Spleen (tissue), 11 donors: ENCODE measurements at regions not wholly inside any gene's neighbourhood (a gene's known extent, or its start where the extent isn't known, plus 50 kb on each side); places are given as distances from the start of the nearest gene placed in this dataset.

Source experiments
- DNase-seq: peaks from one replicate; pipeline ENCODE4 v3.0.0-alpha.2; 2020
- H3K27ac ChIP-seq, 8 donors: fragments of 200-600 bp; sonication (generic) in 7 of 8; 1 replicate in 4 of 8; 2 replicates in 4 of 8; pipeline versions ENCODE4 v1.5.0 to v1.8.0; 2016 to 2021; ENCODE audit warnings: inconsistent platforms in 4 of 8, mild to moderate bottlenecking in 4 of 8, moderate library complexity in 1 of 8
- H3K27me3 ChIP-seq, 7 donors: fragments of 200-600 bp; sonication (generic) in 6 of 7; replicated peaks in 1 of 7; 1 replicate in 4 of 7; 2 replicates in 3 of 7; pipeline versions ENCODE4 v1.5.0 to v1.8.0; 2016 to 2021; ENCODE audit warnings: inconsistent platforms in 3 of 7, mild to moderate bottlenecking in 1 of 7
- H3K36me3 ChIP-seq, 6 donors: fragments of 200-600 bp; sonication (generic) in 5 of 6; 1 replicate in 4 of 6; 2 replicates in 2 of 6; pipeline versions ENCODE4 v1.5.0 to v1.8.0; 2016 to 2021; ENCODE audit warnings: inconsistent platforms in 2 of 6
- H3K4me1 ChIP-seq, 6 donors: fragments of 200-600 bp; sonication (generic) in 5 of 6; 1 replicate in 3 of 6; 2 replicates in 3 of 6; pipeline versions ENCODE4 v1.5.0 to v1.8.0; 2016 to 2021; ENCODE audit warnings: inconsistent platforms in 3 of 6
- H3K4me3 ChIP-seq, 8 donors: fragments of 200-600 bp; sonication (generic) in 7 of 8; 1 replicate in 4 of 8; 2 replicates in 4 of 8; pipeline versions ENCODE4 v1.5.0 to v1.8.0; 2016 to 2021; ENCODE audit warnings: inconsistent platforms in 4 of 8, mild to moderate bottlenecking in 4 of 8, moderate library complexity in 2 of 8
- H3K9me3 ChIP-seq, 8 donors: fragments of 200-600 bp; sonication (generic) in 7 of 8; 1 replicate in 4 of 8; 2 replicates in 4 of 8; pipeline versions ENCODE4 v1.5.0 to v1.8.0; 2016 to 2021; ENCODE audit warnings: inconsistent platforms in 4 of 8
- POLR2A ChIP-seq, 3 donors: fragments of 450-650 bp; IDR thresholded peaks; one replicate each; pipeline ENCODE4 v1.5.1; 2017; ENCODE audit warnings: antibody characterized with exemption in 3 of 3, mild to moderate bottlenecking in 1 of 3
- POLR2AphosphoS5 ChIP-seq, 3 donors: sonication (generic); formaldehyde crosslinking; IDR thresholded peaks; one replicate each; pipeline ENCODE4 v1.5.1; 2017; ENCODE audit warnings: antibody characterized with exemption in 3 of 3
- WGBS, 5 donors: extraction: QIAGEN DNeasy Blood & Tissue Kit in 3 of 5; methylation state at CpG; one replicate each; pipeline versions ENCODE4 v1.1.5 to v1.1.7; 2013 to 2018; 5-methylcytosine and 5-hydroxymethylcytosine counted together
- intact Hi-C: fragments of 100-400 bp; cut with DNase I; formaldehyde crosslinking; loops from one replicate; pipeline ENCODE4 v1.15.0; 2023; ENCODE audit warnings: low total_unique reads
- small RNA-seq, 4 donors: library from RNA; depleted of rRNA; stranded (forward); fragments of <200 nt; gene quantifications; one replicate each; pipeline ENCODE3, GENCODE V24; 2016
- TF ChIP-seq, protein P1 (sequence below), 11 experiments: fragments of 200-600 bp in 7 of 11; fragments of 450-650 bp in 4 of 11; sonication (generic) in 4 of 11; IDR thresholded peaks in 8 of 11; conservative IDR thresholded peaks in 3 of 11; 1 replicate in 7 of 11; 2 replicates in 4 of 11; pipeline versions ENCODE4 v1.4.0 to v1.8.0; 2016 to 2021; ENCODE audit warnings: antibody characterized with exemption in 11 of 11, inconsistent platforms in 4 of 11, mild to moderate bottlenecking in 1 of 11
- donor health status: healthy with polysubstance abuse.
- donor health status: DM: no; HTN: no; CAD: no; lungs with moderate emphysema.
- donor health status: DM: no; HTN: no; CAD: no.
- donor health status: Bipolar disorder and iron deficiency.
- donor health status: healthy.
- donor health status: DM: no; HTN: no; CAD: no.
- donor health status: DM: yes; HTN: yes; CAD: no.

DNA sequence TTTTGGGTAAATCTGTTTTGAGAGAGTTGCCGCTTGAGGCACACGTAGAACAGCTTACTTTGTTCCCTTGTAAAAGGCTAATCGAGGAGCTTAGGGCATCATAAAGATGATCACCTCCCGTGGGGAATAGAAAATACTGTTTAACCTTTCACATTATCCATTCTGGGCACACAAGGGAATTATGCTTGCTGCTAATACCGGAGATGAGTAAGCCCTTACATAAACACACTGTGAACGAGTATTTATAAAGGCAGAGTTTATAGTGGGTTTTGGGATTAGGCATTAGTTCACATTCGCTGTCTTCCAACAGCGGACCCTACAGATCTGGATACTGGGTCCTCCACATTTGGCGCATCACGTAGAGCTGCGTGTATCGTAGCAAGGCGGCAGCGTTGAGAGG is 51.2 kb upstream of the CNTNAP4 start:
- Histone ChIP-seq H3K36me3 (no peaks in the 10 kb centered on the region), H3K27ac (no peak overlapping the region), H3K4me3 (no peak overlapping the region), H3K27me3 (no peaks in the 10 kb centered on the region), H3K9me3 (peaks cover 0 to 4% (median 0%) of the 10 kb centered on the region in 8 donors), H3K4me1 (no peaks in the 10 kb centered on the region)
- no peak for DNase-seq
- WGBS, 5 donors, result 69 to 82% (median 78%) methylated on average over 14 of the region's 14 CpGs
- intact Hi-C loops, result no loop called here
- no peak for TF ChIP-seq POLR2AphosphoS5 (IDR thresholded peaks at IDR 0.05)
- TF ChIP-seq, protein P1, sequence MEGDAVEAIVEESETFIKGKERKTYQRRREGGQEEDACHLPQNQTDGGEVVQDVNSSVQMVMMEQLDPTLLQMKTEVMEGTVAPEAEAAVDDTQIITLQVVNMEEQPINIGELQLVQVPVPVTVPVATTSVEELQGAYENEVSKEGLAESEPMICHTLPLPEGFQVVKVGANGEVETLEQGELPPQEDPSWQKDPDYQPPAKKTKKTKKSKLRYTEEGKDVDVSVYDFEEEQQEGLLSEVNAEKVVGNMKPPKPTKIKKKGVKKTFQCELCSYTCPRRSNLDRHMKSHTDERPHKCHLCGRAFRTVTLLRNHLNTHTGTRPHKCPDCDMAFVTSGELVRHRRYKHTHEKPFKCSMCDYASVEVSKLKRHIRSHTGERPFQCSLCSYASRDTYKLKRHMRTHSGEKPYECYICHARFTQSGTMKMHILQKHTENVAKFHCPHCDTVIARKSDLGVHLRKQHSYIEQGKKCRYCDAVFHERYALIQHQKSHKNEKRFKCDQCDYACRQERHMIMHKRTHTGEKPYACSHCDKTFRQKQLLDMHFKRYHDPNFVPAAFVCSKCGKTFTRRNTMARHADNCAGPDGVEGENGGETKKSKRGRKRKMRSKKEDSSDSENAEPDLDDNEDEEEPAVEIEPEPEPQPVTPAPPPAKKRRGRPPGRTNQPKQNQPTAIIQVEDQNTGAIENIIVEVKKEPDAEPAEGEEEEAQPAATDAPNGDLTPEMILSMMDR (IDR thresholded peaks at IDR 0.05 in 8 of 11, conservative IDR thresholded peaks at IDR 0.05 in 3 of 11), result no peak
- no peak for TF ChIP-seq POLR2A (IDR thresholded peaks at IDR 0.05)

DNA sequence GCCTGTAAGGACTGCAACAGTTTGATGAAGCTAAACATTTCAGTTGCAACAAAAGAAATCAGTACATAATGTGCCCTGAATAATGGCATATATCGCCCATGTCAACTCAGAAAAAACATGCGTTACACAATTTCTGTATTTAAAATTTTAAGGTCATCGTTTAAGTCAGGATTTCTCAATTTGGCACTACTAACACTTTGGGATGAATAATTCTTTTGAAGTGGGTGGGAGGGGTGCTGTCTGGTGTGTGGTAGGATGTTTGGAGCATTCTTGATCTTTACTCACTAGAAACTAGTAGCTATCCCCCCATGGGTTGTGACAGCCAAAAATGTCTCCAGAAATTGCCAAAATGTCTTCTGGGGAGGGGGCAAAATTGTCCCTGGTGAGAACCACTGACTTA is 50.7 kb upstream of the CNTNAP4 start:
- Histone ChIP-seq H3K9me3 (peaks cover 0 to 4% (median 0%) of the 10 kb centered on the region in 8 donors), H3K4me1 (no peaks in the 10 kb centered on the region), H3K4me3 (no peak overlapping the region), H3K27me3 (no peaks in the 10 kb centered on the region), H3K36me3 (no peaks in the 10 kb centered on the region), H3K27ac (no peak overlapping the region)
- TF ChIP-seq, protein P1 (IDR thresholded peaks at IDR 0.05 in 8 of 11, conservative IDR thresholded peaks at IDR 0.05 in 3 of 11), result no peak
- TF ChIP-seq POLR2AphosphoS5 (IDR thresholded peaks at IDR 0.05) (no peak), POLR2A (IDR thresholded peaks at IDR 0.05) (no peak)
- intact Hi-C loops, result no loop called here
- no peak for DNase-seq
- 86 to 97% (median 91%) methylated on average over 3 of the region's 3 CpGs for WGBS, 5 donors

Small RNA genes in the stretch of these regions (small RNA-seq; reads per million reads assigned to genes)
- 0 reads per million in 4 donors for gene RNA5SP430
